Fibroblast of skin of left quadriceps (primary cell): ENCODE measurements at regions not wholly inside any gene's neighbourhood (a gene's known extent, or its start where the extent isn't known, plus 50 kb on each side); places are given as distances from the start of the nearest gene placed in this dataset.

Experiments
- DNase-seq, 2 experiments: peaks; one replicate each; pipeline ENCODE4 v3.0.0-alpha.2; 2013; ENCODE audit warnings: low read depth in 2 of 2

DNA sequence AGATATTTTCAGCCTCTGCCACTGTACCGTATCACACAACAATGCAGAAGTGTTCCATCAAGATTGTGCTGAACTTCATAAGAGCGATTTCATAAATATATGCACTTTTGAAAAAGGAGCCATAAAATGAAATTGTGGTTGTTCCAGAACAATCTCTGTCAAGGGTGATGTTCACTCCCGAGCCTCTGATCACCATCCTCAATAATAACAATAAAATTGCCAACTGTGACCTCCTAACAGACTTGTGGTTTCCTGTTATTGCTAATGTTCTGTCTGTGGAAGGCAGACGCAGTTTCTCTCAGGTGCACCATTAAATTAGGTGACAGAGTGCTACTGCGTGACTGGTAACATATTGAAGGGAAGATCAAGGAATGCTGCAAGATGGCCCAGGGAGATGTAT lies 383.7 kb downstream of the SOCS6 start:
- DNase-seq = no peak

DNA sequence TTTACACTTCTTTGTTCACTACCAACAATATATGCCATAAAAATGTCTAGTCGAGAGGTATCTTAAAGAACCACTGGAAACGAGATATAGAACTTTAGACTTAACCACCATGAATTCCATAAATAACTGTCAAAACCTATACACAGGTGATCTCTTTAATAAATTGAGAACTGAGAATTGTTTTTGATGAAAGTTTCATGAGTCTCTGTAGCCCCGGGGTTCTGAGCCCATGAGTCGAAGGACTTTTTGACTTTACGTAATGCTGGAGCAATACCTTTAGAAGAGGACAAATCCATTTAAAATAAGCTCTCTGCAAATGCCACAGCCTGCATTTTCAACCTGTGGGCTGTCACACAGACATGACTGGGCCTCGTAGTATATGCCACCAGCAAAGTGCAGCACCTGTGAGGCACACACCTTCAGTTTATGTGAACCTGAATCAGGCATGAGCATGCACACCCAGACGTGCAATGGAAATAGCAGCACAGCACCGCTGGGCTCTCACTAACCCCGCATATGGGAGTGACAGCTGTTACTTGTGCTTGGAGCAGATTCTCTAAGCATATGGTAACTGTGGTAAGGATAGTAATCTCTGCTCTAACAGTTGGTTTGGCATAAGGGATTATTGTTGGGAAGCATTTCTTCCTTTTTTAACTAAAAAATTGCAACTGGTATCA lies 383.2 kb downstream of the SOCS6 start:
- DNase-seq = no peak

DNA sequence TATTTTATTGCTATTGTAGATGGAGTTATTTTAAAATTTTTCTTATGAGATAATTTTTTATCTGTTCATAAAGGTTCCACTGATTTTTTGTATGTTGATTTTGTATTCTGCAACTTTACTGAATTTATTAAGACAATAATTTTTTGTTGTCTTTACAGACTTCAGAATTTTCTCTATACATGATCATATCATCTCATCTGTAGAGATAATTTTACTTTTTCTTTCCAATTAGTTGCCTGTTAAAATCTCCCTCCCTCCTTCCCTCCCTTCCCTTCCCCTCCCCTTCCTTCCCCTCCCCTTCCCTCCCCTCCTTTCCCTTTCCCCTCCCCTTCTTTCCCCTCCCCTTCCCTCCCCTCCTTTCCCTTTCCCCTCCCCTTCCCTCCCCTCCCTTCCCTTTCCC lies 378.1 kb downstream of the SOCS6 start:
- DNase-seq = no peak

DNA sequence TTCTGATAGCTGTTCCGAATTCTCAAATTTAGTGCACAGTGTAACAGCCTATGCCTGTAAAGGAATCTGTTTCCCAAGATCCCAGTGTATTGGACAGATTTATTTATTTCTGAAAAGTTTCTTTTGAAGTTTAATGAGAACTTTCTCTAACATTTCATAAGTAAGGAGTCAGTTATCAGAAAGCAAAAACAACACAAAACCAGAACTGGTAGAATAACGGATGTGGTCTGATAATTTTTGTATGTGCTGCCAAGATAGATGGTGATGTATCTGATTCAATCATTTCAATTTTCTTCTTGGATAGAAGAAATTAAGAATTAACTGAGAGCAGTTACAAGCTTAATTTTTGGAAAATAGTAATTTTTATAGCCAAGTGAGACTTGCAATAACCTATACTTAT lies 374.3 kb downstream of the SOCS6 start:
- no peak for DNase-seq

DNA sequence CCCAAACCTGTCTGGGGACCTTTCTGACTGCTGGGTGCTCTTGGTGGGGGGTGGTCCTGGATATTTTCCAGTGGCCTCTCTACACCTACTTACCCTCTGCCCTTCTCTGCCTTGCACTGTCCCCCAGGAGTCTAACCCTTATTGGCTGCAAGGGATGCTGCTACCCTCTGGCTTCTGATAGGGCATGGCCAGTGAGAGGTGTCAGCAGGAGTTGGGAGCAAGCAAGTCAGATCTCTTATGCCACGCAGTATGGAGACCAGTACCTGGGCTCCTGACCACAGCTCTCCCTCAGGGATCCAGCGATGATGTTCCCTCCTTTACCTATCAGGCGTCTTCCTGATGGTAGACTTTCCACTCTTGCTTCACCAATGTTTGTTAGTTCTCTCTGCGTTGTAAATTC lies 373.7 kb downstream of the SOCS6 start:
- DNase-seq = no peak

DNA sequence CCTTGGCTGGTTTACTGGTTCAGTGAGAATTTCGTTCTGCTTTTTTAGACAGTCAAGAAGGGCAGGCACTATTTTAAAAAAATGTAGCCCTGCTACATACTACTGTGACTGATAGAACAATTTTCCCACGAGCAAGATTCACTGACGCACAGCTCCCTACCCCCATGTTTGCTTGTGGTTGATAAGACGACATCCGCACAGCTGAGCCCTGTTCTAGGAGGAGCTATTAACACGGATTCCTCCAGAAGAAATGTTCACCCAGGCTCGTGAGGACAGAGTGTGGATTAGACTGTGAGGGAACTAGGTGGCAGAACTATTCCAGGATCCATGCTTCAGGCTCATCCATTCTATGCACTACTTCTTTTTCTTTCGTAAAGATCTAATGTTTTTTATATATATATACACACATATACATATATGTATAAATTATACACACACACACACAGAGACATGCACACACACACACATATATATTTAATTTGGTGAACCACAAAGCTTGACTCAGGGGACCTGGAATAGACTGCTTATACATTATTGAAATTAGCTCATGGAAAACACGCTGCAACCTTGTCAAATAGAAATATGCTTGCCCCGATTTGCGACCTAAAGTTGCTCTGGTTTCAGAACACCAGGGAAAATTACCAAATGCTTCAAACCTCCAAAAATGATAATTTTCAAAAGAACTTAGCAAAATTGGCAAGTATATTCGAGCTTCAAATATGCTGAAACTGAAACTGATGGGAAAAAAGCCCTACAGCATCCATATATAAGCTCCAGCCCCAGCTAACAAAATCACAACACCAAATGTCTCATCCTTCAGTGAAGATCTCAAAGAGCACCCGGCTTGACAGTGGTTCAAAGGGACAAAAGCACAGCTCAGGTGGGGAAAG lies 370.4 kb downstream of the SOCS6 start:
- DNase-seq = no peak

DNA sequence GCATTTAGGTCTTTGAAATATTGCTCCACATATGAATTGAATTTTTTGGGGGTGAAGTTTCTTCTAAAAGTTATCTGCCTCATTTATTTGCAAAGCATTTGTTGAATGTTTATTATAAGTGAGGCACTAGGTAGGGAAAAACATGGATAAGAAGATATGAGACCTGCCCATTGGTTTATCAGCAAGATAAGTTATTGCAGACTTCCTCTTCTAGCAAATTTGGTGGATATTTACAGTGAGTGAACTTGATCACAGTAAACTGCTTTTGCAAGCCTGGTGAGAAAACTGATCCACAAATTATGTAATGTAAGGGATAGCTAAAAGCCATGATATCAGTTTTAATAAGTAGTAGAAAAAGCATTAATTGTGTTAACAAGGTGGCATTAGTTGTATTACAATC lies 364.8 kb downstream of the SOCS6 start:
- no peak for DNase-seq

DNA sequence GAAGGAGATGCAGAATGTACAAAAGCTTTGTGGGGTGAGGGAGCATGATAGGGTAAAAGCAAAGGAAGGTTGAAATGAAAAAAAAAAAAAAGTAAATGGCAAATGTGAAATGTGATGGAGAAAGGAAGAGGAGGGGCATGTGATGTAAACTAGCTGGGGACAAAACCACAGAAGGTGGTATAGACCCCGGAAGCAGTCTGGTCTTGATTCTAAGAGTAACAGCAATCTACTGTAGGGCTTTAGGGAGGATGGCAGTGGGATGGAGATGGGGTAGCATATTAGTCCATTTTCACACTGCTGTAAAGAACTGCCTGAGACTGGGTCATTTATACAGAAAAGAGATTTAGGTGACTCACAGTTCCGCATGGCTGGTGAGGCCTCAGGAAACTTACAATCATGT lies 362.0 kb downstream of the SOCS6 start:
- DNase-seq = no peak

DNA sequence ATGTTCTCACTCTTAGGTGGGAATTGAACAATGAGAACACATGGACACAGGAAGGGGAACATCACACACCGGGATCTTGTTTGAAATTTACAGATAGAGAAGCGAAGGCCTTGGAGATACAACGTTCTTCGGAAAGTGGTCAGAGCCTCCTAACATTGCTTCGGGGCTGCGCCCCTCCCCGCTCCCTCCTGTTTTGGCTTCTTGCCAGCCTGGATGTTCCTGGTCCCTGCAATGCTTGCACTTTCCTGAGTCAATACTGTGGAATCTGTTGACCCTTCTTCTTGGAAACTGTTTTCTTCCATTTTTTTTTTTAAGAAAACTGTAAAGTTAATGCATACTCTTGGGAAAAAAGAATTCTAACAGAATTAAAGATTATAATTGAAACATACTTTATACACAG lies 360.8 kb downstream of the SOCS6 start:
- no peak for DNase-seq

DNA sequence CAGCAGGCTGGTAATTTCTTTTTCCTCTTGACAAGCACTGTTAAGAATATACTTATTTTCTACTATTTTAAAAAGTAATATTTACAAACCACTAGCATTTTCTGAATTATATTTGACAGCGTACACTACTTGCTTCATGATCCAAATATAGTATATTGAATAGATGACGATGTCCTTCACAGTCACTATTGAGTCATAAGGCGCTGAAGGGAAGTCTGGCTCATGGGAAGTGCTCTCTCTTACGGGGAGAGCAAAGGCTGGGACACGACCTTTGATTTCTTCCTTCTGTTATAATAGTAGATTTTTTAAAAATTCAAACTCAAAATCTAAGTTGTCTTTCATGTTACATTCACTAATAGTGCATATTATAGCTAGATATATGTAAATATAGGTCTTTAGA lies 357.1 kb downstream of the SOCS6 start:
- no peak for DNase-seq

DNA sequence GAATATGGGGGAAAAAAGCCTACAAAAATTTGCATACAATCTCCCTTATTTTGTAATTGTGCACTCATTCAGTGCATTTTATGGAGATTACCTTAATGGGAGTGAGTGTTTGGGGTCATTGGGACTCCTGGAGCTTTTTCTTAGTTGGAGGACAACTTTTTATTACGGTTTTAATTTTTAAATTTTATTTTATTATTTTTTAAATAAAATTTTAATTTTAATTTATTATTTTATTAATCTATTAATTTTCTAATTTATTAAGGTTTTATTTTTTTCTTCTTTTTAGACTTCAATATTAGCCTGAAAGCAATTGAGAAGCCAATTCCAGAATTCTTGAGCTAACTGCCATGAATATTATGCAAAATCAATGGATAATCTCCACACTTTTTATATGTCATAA lies 355.0 kb downstream of the SOCS6 start:
- DNase-seq = no peak

DNA sequence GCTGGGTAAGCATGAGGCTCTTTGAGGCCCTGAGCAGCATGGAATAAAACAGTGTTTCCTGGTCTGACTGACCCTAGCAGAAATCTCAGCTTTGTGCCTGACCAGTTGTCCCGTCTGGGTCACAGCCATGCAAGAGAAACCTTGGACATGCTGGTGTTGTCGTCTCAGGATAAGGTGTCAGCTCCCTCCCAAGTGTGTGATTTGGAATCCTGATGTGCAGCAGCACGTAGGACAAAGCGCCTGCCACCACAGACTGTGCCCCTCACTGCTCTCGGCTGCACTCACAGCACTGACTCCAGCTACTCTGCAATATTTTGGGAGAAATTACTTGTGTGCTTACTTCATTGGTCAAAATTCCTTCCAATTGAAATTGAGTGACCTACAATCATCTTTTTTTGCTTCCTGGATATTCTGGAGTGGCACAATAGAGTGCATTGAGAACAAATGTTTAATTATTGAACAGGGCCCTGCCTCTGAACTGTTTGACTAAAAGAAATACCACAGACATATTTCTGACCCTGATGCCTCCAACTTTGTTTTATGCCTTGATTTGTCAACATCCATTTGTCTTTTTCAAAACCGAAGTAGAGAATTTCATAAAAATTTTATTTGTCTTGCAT lies 352.4 kb downstream of the SOCS6 start:
- no peak for DNase-seq

DNA sequence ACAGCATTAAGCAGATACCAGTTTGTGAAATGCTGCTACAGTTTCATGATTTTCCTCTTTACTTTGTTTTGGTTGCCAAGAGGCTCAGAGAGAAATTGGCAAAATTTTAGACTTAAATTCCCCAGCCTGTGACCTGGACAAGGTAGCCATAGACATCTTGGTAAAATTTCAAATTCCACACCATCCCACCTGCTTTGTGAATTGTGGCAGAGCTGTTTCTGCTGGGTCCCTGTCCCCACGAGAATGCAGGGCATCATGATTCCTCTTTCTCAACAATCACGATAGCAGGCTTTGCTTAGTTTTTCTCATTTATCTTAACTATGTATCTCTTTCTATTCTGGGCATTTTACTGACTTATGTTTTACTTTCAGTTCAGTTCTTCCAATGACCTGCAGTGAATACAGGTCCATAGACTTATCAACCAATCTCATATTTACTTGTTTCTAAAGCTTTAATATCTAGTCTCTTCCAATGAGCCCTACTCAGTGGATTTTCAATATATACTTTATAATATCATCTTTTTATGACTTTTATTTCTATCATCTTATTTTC lies 351.6 kb downstream of the SOCS6 start:
- DNase-seq = no peak

DNA sequence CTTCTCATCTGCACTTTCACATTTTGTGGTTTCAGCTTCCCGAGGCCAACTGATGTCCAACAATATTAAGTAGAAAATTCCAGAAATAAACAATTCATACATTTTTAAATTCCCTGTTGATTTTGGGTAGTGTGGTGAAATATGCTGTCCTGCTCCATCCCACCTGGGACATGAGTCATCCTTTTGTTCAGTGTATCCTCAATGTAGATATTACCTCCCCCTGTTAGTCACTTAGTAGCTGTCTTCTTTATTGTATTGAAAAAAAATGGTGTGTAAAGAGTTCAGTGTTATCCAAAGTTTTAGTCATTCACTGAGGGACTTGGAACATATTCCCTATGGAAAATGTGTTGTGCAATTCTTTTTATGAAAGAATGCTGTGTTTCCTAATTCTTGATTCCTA lies 348.1 kb downstream of the SOCS6 start:
- peak; percentile 14 to 23 for DNase-seq

DNA sequence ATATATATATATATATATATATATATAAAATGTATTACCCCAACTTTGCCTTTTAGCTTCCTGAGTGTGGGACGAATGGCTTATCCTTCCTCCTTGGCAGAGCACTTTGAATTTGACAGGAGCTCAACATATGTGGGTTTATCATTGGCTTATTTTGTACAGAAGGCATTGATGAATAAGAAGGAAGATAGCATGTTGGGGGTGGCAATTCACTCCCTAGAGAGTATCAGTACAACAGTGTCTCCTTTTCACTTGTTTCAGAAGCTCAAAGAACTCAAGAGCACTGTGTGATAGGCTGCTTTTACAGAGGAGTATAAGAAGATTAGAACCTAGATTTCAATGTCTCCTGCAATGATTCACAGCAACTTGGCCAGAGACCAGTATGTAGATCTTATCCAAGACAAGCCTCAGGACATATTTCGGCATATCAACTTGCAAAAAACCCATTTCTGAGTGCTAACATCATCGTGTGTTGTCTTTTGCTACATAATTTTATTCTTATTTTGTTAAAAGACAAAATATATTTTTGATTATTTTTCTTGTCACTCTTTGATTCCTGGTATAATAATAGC lies 345.8 kb downstream of the SOCS6 start:
- DNase-seq = no peak

DNA sequence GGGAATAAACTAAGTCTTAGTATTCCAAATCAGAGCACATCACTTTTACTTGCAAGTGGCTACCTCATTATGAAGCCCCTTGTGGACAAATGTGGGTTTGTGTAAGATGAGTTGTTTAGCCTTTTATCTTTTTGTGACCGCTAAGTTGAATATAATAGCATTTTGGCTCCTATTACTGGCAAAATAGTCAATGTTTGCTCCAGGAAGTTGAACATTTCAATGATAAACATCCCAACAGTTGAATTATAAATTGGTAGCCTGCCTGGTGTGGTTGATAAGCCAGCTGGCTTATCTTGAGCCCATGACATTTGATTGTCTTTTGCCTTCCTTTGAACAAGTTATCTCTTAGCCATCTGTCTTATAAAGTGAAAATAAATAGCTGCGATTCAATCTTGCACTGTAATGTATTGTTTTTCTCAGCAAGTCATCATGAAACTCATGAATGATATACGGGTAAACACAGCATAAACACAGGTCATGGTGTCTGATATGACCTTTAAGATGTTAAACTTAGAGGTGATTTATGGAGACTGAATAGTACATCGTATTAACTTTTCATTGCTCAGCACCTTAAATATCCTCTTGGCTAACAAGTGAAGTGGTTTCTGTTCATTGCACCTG lies 338.4 kb downstream of the SOCS6 start:
- no peak for DNase-seq

DNA sequence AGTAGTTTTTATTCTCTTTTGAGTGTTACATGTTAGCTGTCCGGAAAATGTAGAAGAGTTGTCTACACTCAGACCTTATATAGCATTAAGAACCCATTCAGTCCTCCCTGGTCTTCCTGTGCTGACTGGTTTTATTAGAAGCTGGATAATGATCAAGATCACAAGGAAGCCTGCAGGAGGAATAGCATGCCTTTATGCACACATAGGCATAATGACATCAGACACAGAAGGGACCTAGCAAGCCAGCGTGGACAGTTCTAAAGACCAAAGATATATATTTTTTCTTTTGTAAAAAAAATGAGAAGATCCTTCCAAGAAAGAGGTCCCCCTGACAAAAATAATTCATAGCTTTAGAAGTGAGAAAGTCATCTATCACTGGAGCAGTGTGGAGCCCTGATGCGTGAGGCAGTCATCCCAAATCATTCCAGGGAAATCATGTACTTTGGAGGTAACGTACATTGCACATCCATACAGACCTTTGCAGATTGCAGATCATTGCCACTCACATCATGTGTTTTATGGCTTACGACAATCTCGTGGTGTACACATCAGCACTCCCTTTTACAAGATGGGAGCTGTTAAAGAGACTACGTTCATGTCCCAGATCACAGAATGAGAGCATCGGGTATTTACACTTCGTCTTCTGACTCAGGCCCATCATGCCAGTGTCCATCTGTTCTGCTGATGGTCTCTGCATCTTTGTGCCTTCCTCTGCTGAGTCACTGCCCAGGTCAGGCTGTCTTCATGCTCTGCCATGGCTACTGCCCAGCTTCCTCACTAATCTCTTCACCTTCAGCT lies 334.0 kb downstream of the SOCS6 start:
- no peak for DNase-seq

DNA sequence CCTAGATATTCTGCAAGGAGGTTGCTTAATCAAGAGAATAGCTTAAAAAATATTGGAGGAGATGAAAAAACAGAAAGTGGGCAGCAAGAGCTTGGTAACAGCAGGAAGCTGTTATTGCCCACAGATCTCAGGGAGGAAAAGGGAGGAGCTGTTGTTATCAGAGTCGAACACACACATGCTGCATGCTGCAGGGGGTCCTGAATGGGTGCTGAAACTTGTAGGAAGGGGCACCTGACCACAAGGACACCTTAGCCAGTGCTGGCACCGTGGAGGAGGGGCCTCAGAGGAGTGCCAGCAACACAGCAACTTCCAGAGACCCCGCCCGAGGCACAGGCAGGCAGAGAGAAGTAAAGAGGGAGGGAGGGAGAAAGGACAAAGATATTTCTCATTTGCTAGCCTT lies 332.9 kb downstream of the SOCS6 start:
- no peak for DNase-seq

DNA sequence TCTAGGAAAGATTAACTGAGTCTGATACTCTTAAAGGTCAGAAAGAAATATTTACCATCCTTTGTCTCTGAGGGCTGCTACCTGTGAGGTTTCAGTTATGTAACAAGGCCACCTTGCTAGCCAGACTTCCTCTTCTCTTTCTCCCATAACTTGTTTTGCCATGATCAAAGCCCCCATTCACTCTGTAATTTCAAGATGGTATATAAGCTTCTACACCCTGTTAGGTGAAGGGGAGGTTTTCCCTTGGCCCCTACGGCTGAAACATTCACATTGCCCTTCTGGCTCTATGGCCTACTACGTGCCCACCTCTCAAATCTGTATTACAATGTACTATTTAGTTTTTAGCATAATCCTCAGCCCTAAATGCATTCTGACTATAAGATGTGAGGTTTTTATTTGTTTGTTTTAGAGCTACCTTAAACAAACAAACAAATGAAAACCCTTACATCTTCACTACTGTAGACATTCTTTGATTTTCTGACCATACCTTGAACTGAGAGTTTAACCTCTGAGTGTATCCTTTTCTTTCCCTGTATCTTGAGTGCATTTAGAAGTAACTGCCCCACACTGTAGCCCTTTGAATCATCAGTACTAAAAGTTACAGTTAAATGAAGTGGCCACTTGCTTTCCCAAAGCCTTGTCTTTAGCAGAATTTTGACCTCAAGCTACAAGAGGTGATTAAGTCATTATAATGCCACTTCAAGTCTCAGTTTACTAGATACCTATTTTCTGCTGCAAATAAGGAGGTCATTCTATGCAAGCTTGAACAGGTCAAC lies 332.2 kb downstream of the SOCS6 start:
- DNase-seq = no peak
